Esophagus muscularis mucosa (tissue), 4 donors: ENCODE measurements at regions not wholly inside any gene's neighbourhood (a gene's known extent, or its start where the extent isn't known, plus 50 kb on each side); places are given as distances from the start of the nearest gene placed in this dataset.
"Not testable (repeated sequence)": the region's sequence is repeated elsewhere in the genome, so short reads cannot be mapped to it uniquely, and the experiment has no call there.

Experiments
- CTCF ChIP-seq, 3 experiments: fragments of 200-600 bp in 2 of 3; fragments of 450-650 bp in 1 of 3; sonication (generic) in 2 of 3; IDR thresholded peaks; one replicate each; pipeline ENCODE4 v1.5.1; 2017 to 2019; ENCODE audit warnings: antibody characterized with exemption in 3 of 3, mild to moderate bottlenecking in 2 of 3, moderate library complexity in 1 of 3
- EP300 ChIP-seq: sonication (generic); formaldehyde crosslinking; IDR thresholded peaks from one replicate; pipeline ENCODE4 v1.6.1; 2017; ENCODE audit warnings: antibody characterized with exemption
- POLR2A ChIP-seq: fragments of 450-650 bp; IDR thresholded peaks from one replicate; pipeline ENCODE4 v1.6.1; 2017; ENCODE audit warnings: antibody characterized with exemption, moderate library complexity, mild to moderate bottlenecking, low read depth
- POLR2AphosphoS5 ChIP-seq, 2 donors: sonication (generic); formaldehyde crosslinking; IDR thresholded peaks; one replicate each; pipeline ENCODE4 v1.6.1; 2017; ENCODE audit warnings: antibody characterized with exemption in 2 of 2

DNA sequence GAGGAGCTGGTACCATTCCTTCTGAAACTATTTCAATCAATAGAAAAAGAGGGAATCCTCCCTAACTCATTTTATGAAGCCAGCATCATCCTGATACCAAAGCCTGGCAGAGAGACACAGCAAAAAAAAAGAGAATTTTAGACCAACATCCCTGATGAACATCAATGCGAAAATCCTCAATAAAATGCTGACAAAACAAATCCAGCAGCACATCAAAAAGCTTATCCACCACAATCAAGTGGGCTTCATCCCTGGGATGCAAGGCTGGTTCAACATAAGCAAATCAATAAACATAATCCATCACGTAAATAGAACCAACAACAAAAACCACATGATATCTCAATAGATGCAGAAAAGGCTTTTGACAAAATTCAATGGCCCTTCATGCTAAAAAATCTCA lies 216.0 kb upstream of the GNAI1 start:
- TF ChIP-seq CTCF (IDR thresholded peaks at IDR 0.05); POLR2A; EP300; POLR2AphosphoS5 (IDR thresholded peaks at IDR 0.05): not testable (repeated sequence)
